CD4-positive, alpha-beta memory T cell (primary cell): ENCODE measurements at regions not wholly inside any gene's neighbourhood (a gene's known extent, or its start where the extent isn't known, plus 50 kb on each side); places are given as distances from the start of the nearest gene placed in this dataset.

ENCODE experiments used
- CTCF ChIA-PET: fragments of 350-600 bp; sonication (Branson Sonifier 250); formaldehyde crosslinking; loops from one replicate; lab custom pipeline; 2021; ENCODE audit warnings: inconsistent platforms; ENCODE audit not compliant: partially characterized antibody; lab: Charles Lee
- POLR2A ChIA-PET: fragments of 350-600 bp; sonication (Branson Sonifier 250); formaldehyde crosslinking; loops from one replicate; lab custom pipeline; 2021; ENCODE audit not compliant: partially characterized antibody; lab: Charles Lee
- DNase-seq, 5 donors: peaks; one replicate each; pipeline versions ENCODE4 v3.0.0 to v3.0.0-alpha.2; 2020 to 2022; ENCODE audit warnings: mixed read lengths in 1 of 5
- H3K27ac ChIP-seq: one replicate; pipeline ENCODE4 v1.7.0; 2013; ENCODE audit warnings: low read depth, low read length
- H3K27me3 ChIP-seq: 2 replicates; pipeline ENCODE4 v1.7.0; 2013; ENCODE audit warnings: mild to moderate bottlenecking, low read length, moderate library complexity; ENCODE audit not compliant: insufficient read depth
- H3K36me3 ChIP-seq: 2 replicates; pipeline ENCODE4 v1.7.0; 2013; ENCODE audit warnings: mild to moderate bottlenecking, low read length, moderate library complexity; ENCODE audit not compliant: insufficient read depth
- H3K4me1 ChIP-seq: 2 replicates; pipeline ENCODE4 v1.7.0; 2013; ENCODE audit warnings: mild to moderate bottlenecking, low read length, moderate library complexity; ENCODE audit not compliant: insufficient read depth
- H3K4me3 ChIP-seq, 2 donors: one replicate each; pipeline ENCODE4 v1.7.0; 2013; ENCODE audit warnings: low read length in 2 of 2, mild to moderate bottlenecking in 1 of 2
- H3K9me3 ChIP-seq, 2 donors: one replicate each; pipeline ENCODE4 v1.7.0; 2013; ENCODE audit warnings: low read length in 2 of 2, control low read depth in 1 of 2; ENCODE audit not compliant: control insufficient read depth in 1 of 2
- H3K27ac Mint-ChIP-seq, 7 donors: one replicate each; pipeline ENCODE4 v1.8.0; 2020 to 2021; ENCODE audit warnings: mixed read lengths in 7 of 7, mild to moderate bottlenecking in 6 of 7, inconsistent platforms in 3 of 7, moderate library complexity in 3 of 7
- H3K27me3 Mint-ChIP-seq, 2 donors: one replicate each; pipeline ENCODE4 v1.8.0; 2020 to 2021; ENCODE audit warnings: mixed read lengths in 2 of 2
- H3K36me3 Mint-ChIP-seq, 2 donors: one replicate each; pipeline ENCODE4 v1.8.0; 2020 to 2021; ENCODE audit warnings: mixed read lengths in 2 of 2, inconsistent platforms in 1 of 2, mild to moderate bottlenecking in 1 of 2
- H3K4me1 Mint-ChIP-seq, 4 donors: one replicate each; pipeline ENCODE4 v1.8.0; 2020 to 2021; ENCODE audit warnings: mixed read lengths in 4 of 4, mild to moderate bottlenecking in 1 of 4
- H3K4me3 Mint-ChIP-seq, 8 donors: one replicate each; pipeline ENCODE4 v1.8.0; 2020 to 2021; ENCODE audit warnings: mixed read lengths in 8 of 8, mild to moderate bottlenecking in 7 of 8, moderate library complexity in 6 of 8, inconsistent platforms in 3 of 8
- H3K9me3 Mint-ChIP-seq, 8 donors: one replicate each; pipeline ENCODE4 v1.8.0; 2020 to 2021; ENCODE audit warnings: mixed read lengths in 8 of 8, mild to moderate bottlenecking in 5 of 8, inconsistent platforms in 3 of 8, moderate library complexity in 1 of 8
- intact Hi-C: fragments of 100-400 bp; cut with micrococcal nuclease; formaldehyde crosslinking; loops from one replicate; pipeline ENCODE4 v1.15.1; 2023

DNA sequence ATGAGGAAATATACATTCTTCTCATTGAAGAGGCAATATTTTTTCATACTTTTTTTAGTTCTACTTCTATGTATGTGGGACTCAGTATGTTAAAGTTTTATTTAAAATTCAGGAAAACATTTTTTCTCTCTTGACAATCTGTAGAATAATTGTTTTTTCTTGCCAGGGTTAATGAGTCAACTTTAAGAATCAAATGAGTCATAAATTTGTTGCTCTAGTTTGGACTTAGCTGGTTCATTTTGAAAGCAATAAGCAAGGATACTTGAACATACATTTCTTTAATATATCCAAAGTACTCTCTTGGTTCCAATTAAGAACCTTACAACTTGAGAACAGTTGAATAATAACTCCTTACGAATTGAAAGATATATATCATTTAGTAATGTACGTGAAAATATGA lies 1145.3 kb upstream of the B3GALT2 start:
- H3K36me3 Mint-ChIP-seq, result no peaks in the 10 kb centered on the region
- no peaks in the 10 kb centered on the region for H3K36me3 ChIP-seq
- DNase-seq, result no peak
- ChIA-PET POLR2A (no interaction called here), CTCF (no interaction called here)
- no peak overlapping the region for H3K27ac Mint-ChIP-seq
- H3K4me3 ChIP-seq, result no peak overlapping the region
- no peak overlapping the region for H3K4me3 Mint-ChIP-seq
- no peaks in the 10 kb centered on the region for H3K4me1 ChIP-seq
- H3K27ac ChIP-seq, result no peak overlapping the region
- no peaks in the 10 kb centered on the region for H3K9me3 ChIP-seq
- H3K4me1 Mint-ChIP-seq, result no peaks in the 10 kb centered on the region
- no peaks in the 10 kb centered on the region for H3K9me3 Mint-ChIP-seq
- no peaks in the 10 kb centered on the region for H3K27me3 ChIP-seq
- peaks cover 0 to 1% of the 10 kb centered on the region in 2 donors for H3K27me3 Mint-ChIP-seq
- intact Hi-C loops, result no loop called here

GRCh38 chr1:194322751-194323150 lies 1136.3 kb upstream of the B3GALT2 start:
- Histone ChIP-seq H3K4me1 (no peaks in the 10 kb centered on the region), H3K27me3 (no peaks in the 10 kb centered on the region), H3K36me3 (no peaks in the 10 kb centered on the region), H3K4me3 (no peak overlapping the region), H3K9me3 (no peaks in the 10 kb centered on the region), H3K27ac (no peak overlapping the region)
- DNase-seq, result no peak
- CTCF ChIA-PET, result no interaction called here
- Mint-ChIP-seq H3K4me3 (no peak overlapping the region), H3K36me3 (no peaks in the 10 kb centered on the region), H3K9me3 (no peaks in the 10 kb centered on the region), H3K27me3 (no peaks in the 10 kb centered on the region), H3K4me1 (peaks cover 0 to 2% (median 0%) of the 10 kb centered on the region in 4 donors), H3K27ac (no peak overlapping the region)
- intact Hi-C loops, result no loop called here
- POLR2A ChIA-PET, result no interaction called here

DNA sequence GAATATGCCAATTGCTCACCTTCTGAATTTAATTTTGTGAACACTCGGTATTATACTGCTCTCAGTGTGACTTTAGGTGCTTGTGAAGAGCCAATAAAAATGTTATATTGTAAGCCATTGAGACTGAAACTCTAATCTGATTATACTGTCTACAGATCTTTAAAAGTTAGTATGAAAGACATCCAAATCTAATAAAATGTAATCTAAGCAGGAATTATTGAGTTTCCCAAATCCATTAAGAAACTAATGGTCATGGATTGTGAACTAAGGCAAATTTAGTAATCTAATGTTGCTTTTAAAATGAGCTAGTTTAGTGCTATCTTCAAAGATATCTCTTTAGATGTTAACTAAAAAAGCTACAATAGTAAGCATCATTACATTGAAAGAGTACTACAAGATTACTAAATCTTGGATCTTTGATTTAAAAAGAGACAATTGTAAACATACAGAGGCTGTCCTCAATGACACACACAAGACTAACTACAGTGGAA lies 1132.4 kb upstream of the B3GALT2 start:
- no peaks in the 10 kb centered on the region for H3K4me1 Mint-ChIP-seq
- no peaks in the 10 kb centered on the region for H3K27me3 Mint-ChIP-seq
- ChIA-PET POLR2A (interaction anchor here (0.8 kb wide), 1 partner anchor 74 kb away, joined by 3 read pairs; no protein-coding TSS in a partner anchor), CTCF (no interaction called here)
- intact Hi-C loops, result no loop called here
- no peaks in the 10 kb centered on the region for H3K36me3 ChIP-seq
- no peaks in the 10 kb centered on the region for H3K4me1 ChIP-seq
- H3K9me3 ChIP-seq, result no peaks in the 10 kb centered on the region
- no peaks in the 10 kb centered on the region for H3K27me3 ChIP-seq
- H3K36me3 Mint-ChIP-seq, result no peaks in the 10 kb centered on the region
- peaks cover 0 to 4% (median 0%) of the 10 kb centered on the region in 8 donors for H3K9me3 Mint-ChIP-seq
- no peak for DNase-seq
- H3K27ac Mint-ChIP-seq, result no peak overlapping the region
- no peak overlapping the region for H3K4me3 ChIP-seq
- H3K4me3 Mint-ChIP-seq, result no peak overlapping the region
- H3K27ac ChIP-seq, result no peak overlapping the region

- POLR2A ChIA-PET, result no interaction called here
- H3K4me1 ChIP-seq, result no peaks in the 10 kb centered on the region
- intact Hi-C loops, result no loop called here
- H3K4me3 ChIP-seq, result no peak overlapping the region
- no peaks in the 10 kb centered on the region for H3K9me3 ChIP-seq
- DNase-seq, result no peak
- peaks cover 0 to under 1% (median 0%) of the 10 kb centered on the region in 8 donors for H3K9me3 Mint-ChIP-seq
- CTCF ChIA-PET, result no interaction called here
- no peak overlapping the region for H3K27ac ChIP-seq
- no peaks in the 10 kb centered on the region for H3K4me1 Mint-ChIP-seq
- peaks cover 0 to 2% of the 10 kb centered on the region in 2 donors for H3K27me3 Mint-ChIP-seq
- H3K27me3 ChIP-seq, result no peaks in the 10 kb centered on the region
- H3K36me3 Mint-ChIP-seq, result no peaks in the 10 kb centered on the region
- H3K27ac Mint-ChIP-seq, result no peak overlapping the region
- no peak overlapping the region for H3K4me3 Mint-ChIP-seq
- no peaks in the 10 kb centered on the region for H3K36me3 ChIP-seq
These were observed 1123.3 kb upstream of the B3GALT2 start for GRCh38 chr1:194309697-194310096.

GRCh38 chr1:194309269-194309668 lies 1122.9 kb upstream of the B3GALT2 start:
- H3K4me1 ChIP-seq, result no peaks in the 10 kb centered on the region
- H3K36me3 ChIP-seq, result no peaks in the 10 kb centered on the region
- Mint-ChIP-seq H3K27ac (no peak overlapping the region), H3K4me1 (no peaks in the 10 kb centered on the region), H3K4me3 (no peak overlapping the region), H3K9me3 (no peaks in the 10 kb centered on the region), H3K27me3 (peaks cover 0 to 2% of the 10 kb centered on the region in 2 donors), H3K36me3 (no peaks in the 10 kb centered on the region)
- CTCF ChIA-PET, result no interaction called here
- POLR2A ChIA-PET, result no interaction called here
- H3K4me3 ChIP-seq, result no peak overlapping the region
- no peak for DNase-seq
- no peaks in the 10 kb centered on the region for H3K9me3 ChIP-seq
- intact Hi-C loops, result no loop called here
- H3K27me3 ChIP-seq, result no peaks in the 10 kb centered on the region
- no peak overlapping the region for H3K27ac ChIP-seq

- no peak for DNase-seq
- no peak overlapping the region for H3K27ac Mint-ChIP-seq
- H3K4me1 Mint-ChIP-seq, result peaks cover 0 to 2% (median under 1%) of the 10 kb centered on the region in 4 donors
- H3K9me3 Mint-ChIP-seq, result no peaks in the 10 kb centered on the region
- Histone ChIP-seq H3K36me3 (no peaks in the 10 kb centered on the region), H3K9me3 (no peaks in the 10 kb centered on the region), H3K4me1 (no peaks in the 10 kb centered on the region), H3K27ac (no peak overlapping the region), H3K4me3 (no peak overlapping the region), H3K27me3 (no peaks in the 10 kb centered on the region)
- H3K27me3 Mint-ChIP-seq, result no peaks in the 10 kb centered on the region
- H3K36me3 Mint-ChIP-seq, result no peaks in the 10 kb centered on the region
- ChIA-PET CTCF (interaction anchor here (1.8 kb wide), 1 partner anchor 11 kb away, joined by 3 read pairs; no protein-coding TSS in a partner anchor), POLR2A (no interaction called here)
- H3K4me3 Mint-ChIP-seq, result no peak overlapping the region
- intact Hi-C loops, result no loop called here
These were observed 1114.4 kb upstream of the B3GALT2 start for GRCh38 chr1:194300776-194301175.

- no peaks in the 10 kb centered on the region for H3K9me3 ChIP-seq
- no peaks in the 10 kb centered on the region for H3K27me3 Mint-ChIP-seq
- no peak overlapping the region for H3K4me3 ChIP-seq
- no peaks in the 10 kb centered on the region for H3K9me3 Mint-ChIP-seq
- no peak overlapping the region for H3K27ac ChIP-seq
- H3K4me3 Mint-ChIP-seq, result no peak overlapping the region
- DNase-seq, result no peak
- CTCF ChIA-PET, result interaction anchor here (1.8 kb wide), 1 partner anchor 10 kb away, joined by 3 read pairs; no protein-coding TSS in a partner anchor
- POLR2A ChIA-PET, result no interaction called here
- no peak overlapping the region for H3K27ac Mint-ChIP-seq
- no peaks in the 10 kb centered on the region for H3K36me3 ChIP-seq
- H3K4me1 ChIP-seq, result peaks cover 3% of the 10 kb centered on the region
- H3K27me3 ChIP-seq, result no peaks in the 10 kb centered on the region
- intact Hi-C loops, result no loop called here
- peaks cover 3 to 6% (median 5%) of the 10 kb centered on the region in 4 donors for H3K4me1 Mint-ChIP-seq
- no peaks in the 10 kb centered on the region for H3K36me3 Mint-ChIP-seq
These were observed 1113.9 kb upstream of the B3GALT2 start for GRCh38 chr1:194300340-194300739.
